IMR-90 (cell line): ENCODE measurements at regions not wholly inside any gene's neighbourhood (a gene's known extent, or its start where the extent isn't known, plus 50 kb on each side); places are given as distances from the start of the nearest gene placed in this dataset.

ENCODE experiments used
- ATAC-seq: fragments of 200-7000 bp; cut with Tn5 transposase; 2 replicates; pipeline ENCODE4 v1.9.1; 2020; ENCODE audit warnings: low read depth, mild to moderate bottlenecking, moderate library complexity
- BruUV-seq: library from RNA; stranded (reverse); fragments of 400-500 nt; replicated peaks from 2 replicates; lab custom pipeline; 2021; lab: Mats Ljungman, UMichigan
- CTCF ChIA-PET: fragments of 300-600 bp; formaldehyde crosslinking; extraction: SDS; loops from one replicate; lab custom pipeline; 2021; ENCODE audit warnings: antibody characterized with exemption; lab: Yijun Ruan, JAX
- POLR2A ChIA-PET: fragments of 300-600 bp; sonication (Branson Sonifier 250); formaldehyde crosslinking; loops from one replicate; lab custom pipeline; 2022; ENCODE audit warnings: antibody characterized with exemption; ENCODE audit not compliant: unreplicated experiment; lab: Charles Lee
- DNase-seq: peaks from one replicate; pipeline ENCODE4 v3.0.0; 2013
- H2AFZ ChIP-seq: replicated peaks from 2 replicates; pipeline ENCODE3; 2013; ENCODE audit warnings: low read length, mild to moderate bottlenecking; ENCODE audit not compliant: poor library complexity
- H2AK5ac ChIP-seq: 2 replicates; pipeline ENCODE4 v1.6.1; 2013; ENCODE audit warnings: low read depth, low read length, inconsistent platforms
- H2AK9ac ChIP-seq: replicated peaks from 2 replicates; pipeline ENCODE3; 2013; ENCODE audit warnings: mild to moderate bottlenecking, low read depth, low read length, moderate library complexity; ENCODE audit not compliant: poor library complexity
- H2BK120ac ChIP-seq: 2 replicates; pipeline ENCODE4 v1.6.1; 2013; ENCODE audit warnings: low read depth, low read length, inconsistent platforms
- H2BK15ac ChIP-seq: 3 replicates; pipeline ENCODE4 v1.6.1; 2013; ENCODE audit warnings: low read depth, low read length, inconsistent platforms
- H2BK20ac ChIP-seq: 2 replicates; pipeline ENCODE4 v1.6.1; 2013; ENCODE audit warnings: low read depth, mild to moderate bottlenecking, inconsistent platforms, low read length, moderate library complexity
- H2BK5ac ChIP-seq: 2 replicates; pipeline ENCODE4 v1.6.1; 2013; ENCODE audit warnings: mild to moderate bottlenecking, low read depth, low read length, inconsistent platforms; ENCODE audit not compliant: poor library complexity, severe bottlenecking
- H3K14ac ChIP-seq: replicated peaks from 2 replicates; pipeline ENCODE4 v1.6.1; 2013; ENCODE audit warnings: low read depth, low read length, inconsistent platforms
- H3K18ac ChIP-seq: 2 replicates; pipeline ENCODE4 v1.6.1; 2013; ENCODE audit warnings: low read depth, low read length, control low read depth
- H3K23ac ChIP-seq: 2 replicates; pipeline ENCODE4 v1.6.1; 2013; ENCODE audit warnings: low read depth, low read length, inconsistent platforms
- H3K27ac ChIP-seq: 2 replicates; pipeline ENCODE4 v1.5.1; 2013; ENCODE audit warnings: mild to moderate bottlenecking, control low read depth, low read length; ENCODE audit not compliant: insufficient read depth
- H3K27me3 ChIP-seq: 2 replicates; pipeline ENCODE4 v1.6.1; 2013; ENCODE audit warnings: low read length; ENCODE audit not compliant: control insufficient read depth, insufficient read depth
- H3K36me3 ChIP-seq: 2 replicates; pipeline ENCODE4 v1.6.1; 2013; ENCODE audit warnings: low read length, mixed read lengths; ENCODE audit not compliant: control insufficient read depth, insufficient read depth
- H3K4ac ChIP-seq: 2 replicates; pipeline ENCODE4 v1.6.1; 2013; ENCODE audit warnings: low read depth, low read length, inconsistent platforms
- H3K4me1 ChIP-seq: 2 replicates; pipeline ENCODE4 v1.6.1; 2013; ENCODE audit warnings: low read length, mixed read lengths; ENCODE audit not compliant: control insufficient read depth, insufficient read depth
- H3K4me2 ChIP-seq: 2 replicates; pipeline ENCODE4 v1.6.1; 2013; ENCODE audit warnings: low read depth, mild to moderate bottlenecking, control low read depth, low read length, moderate library complexity
- H3K4me3 ChIP-seq: 2 replicates; pipeline ENCODE4 v1.5.1; 2013; ENCODE audit warnings: low read depth, mild to moderate bottlenecking, control low read depth, low read length, moderate library complexity; ENCODE audit not compliant: insufficient read depth
- H3K56ac ChIP-seq: 2 replicates; pipeline ENCODE4 v1.6.1; 2013; ENCODE audit warnings: low read length, inconsistent platforms; ENCODE audit not compliant: insufficient read depth; ENCODE audit errors: extremely low read depth
- H3K79me1 ChIP-seq, 2 experiments: 2 replicates each; pipeline ENCODE4 v1.6.1; 2013; ENCODE audit warnings: low read length in 2 of 2, inconsistent platforms in 1 of 2, low read depth in 1 of 2
- H3K9ac ChIP-seq: 2 replicates; pipeline ENCODE4 v1.6.1; 2013; ENCODE audit warnings: low read depth, low read length, control low read depth
- H3K9me1 ChIP-seq: 2 replicates; pipeline ENCODE4 v1.6.1; 2013; ENCODE audit warnings: low read length, inconsistent platforms; ENCODE audit not compliant: insufficient read depth
- H3K9me3 ChIP-seq: 2 replicates; pipeline ENCODE4 v1.6.1; 2013; ENCODE audit warnings: low read length; ENCODE audit not compliant: control insufficient read depth, insufficient read depth
- H4K20me1 ChIP-seq: 2 replicates; pipeline ENCODE4 v1.6.1; 2013; ENCODE audit warnings: low read length, inconsistent platforms; ENCODE audit not compliant: insufficient read depth
- H4K5ac ChIP-seq: 2 replicates; pipeline ENCODE4 v1.6.1; 2013; ENCODE audit warnings: mild to moderate bottlenecking, low read depth, low read length, control low read depth
- H4K8ac ChIP-seq, 2 experiments: 2 replicates each; pipeline ENCODE4 v1.6.1; 2013; ENCODE audit warnings: low read depth in 2 of 2, low read length in 2 of 2, control low read depth in 1 of 2, inconsistent platforms in 1 of 2
- H4K91ac ChIP-seq: 2 replicates; pipeline ENCODE4 v1.6.1; 2013; ENCODE audit warnings: low read depth, low read length, inconsistent platforms; ENCODE audit not compliant: insufficient read depth
- BHLHE40 ChIP-seq: fragments of 150-350 bp; IDR thresholded peaks from 2 replicates; pipeline ENCODE4 v1.6.1; 2016; ENCODE audit warnings: mild to moderate bottlenecking, low read depth, low read length
- CEBPB ChIP-seq: IDR thresholded peaks from 2 replicates; pipeline ENCODE4 v1.6.1; 2012; ENCODE audit warnings: low read depth, low read length, improper control_type of control experiment
- CHD1 ChIP-seq: IDR thresholded peaks from 2 replicates; pipeline ENCODE4 v1.6.1; 2012; ENCODE audit warnings: low read depth, low read length, improper control_type of control experiment
- MAFK ChIP-seq: IDR thresholded peaks from 2 replicates; pipeline ENCODE4 v1.6.1; 2012; ENCODE audit warnings: low read depth, low read length, improper control_type of control experiment
- MAZ ChIP-seq: IDR thresholded peaks from 2 replicates; pipeline ENCODE4 v1.6.1; 2012; ENCODE audit warnings: low read depth, mild to moderate bottlenecking, low read length, improper control_type of control experiment, moderate library complexity, borderline replicate concordance
- NFE2L2 ChIP-seq: fragments of 150-350 bp; IDR thresholded peaks from 2 replicates; pipeline ENCODE4 v1.6.1; 2016; ENCODE audit warnings: low read depth, mild to moderate bottlenecking, low read length
- POLR2A ChIP-seq: IDR thresholded peaks from 2 replicates; pipeline ENCODE4 v1.6.1; 2012; ENCODE audit warnings: mild to moderate bottlenecking, low read depth, low read length
- RAD21 ChIP-seq: IDR thresholded peaks from 2 replicates; pipeline ENCODE4 v1.6.1; 2012; ENCODE audit warnings: low read length, improper control_type of control experiment
- RCOR1 ChIP-seq: IDR thresholded peaks from 2 replicates; pipeline ENCODE4 v1.6.1; 2012; ENCODE audit warnings: mild to moderate bottlenecking, low read length, improper control_type of control experiment; ENCODE audit not compliant: insufficient replicate concordance
- SMC3 ChIP-seq: fragments of 150-350 bp; IDR thresholded peaks from 2 replicates; pipeline ENCODE4 v1.6.1; 2016; ENCODE audit warnings: low read depth, mild to moderate bottlenecking, antibody characterized with exemption, low read length, moderate library complexity
- USF2 ChIP-seq: fragments of 150-350 bp; IDR thresholded peaks from 2 replicates; pipeline ENCODE4 v1.6.1; 2017; ENCODE audit warnings: mild to moderate bottlenecking, antibody characterized with exemption, low read length, low read depth
- WGBS, 2 experiments: methylation state at CpG; one replicate each; pipeline versions ENCODE4 v1.1.5 to v1.1.7; 2013; ENCODE audit warnings: missing lambda C conversion rate in 2 of 2; ENCODE audit not compliant: insufficient read length in 1 of 2; ENCODE audit errors: extremely low coverage in 2 of 2; 5-methylcytosine and 5-hydroxymethylcytosine counted together
- dilution Hi-C: fragments of 300-500 bp; cut with HindIII; formaldehyde crosslinking; loops from one replicate; pipeline ENCODE4 v1.14.3; 2018; ENCODE audit warnings: low sequenced_read_pairs; ENCODE audit not compliant: unreplicated experiment
- in situ Hi-C: fragments of 300-500 bp; cut with MboI; formaldehyde crosslinking; loops from 3 replicates; pipeline ENCODE4 v1.14.3; 2019; ENCODE audit warnings: low sequenced_read_pairs, inconsistent platforms, mixed read lengths
- intact Hi-C: fragments of 100-400 bp; cut with micrococcal nuclease; formaldehyde crosslinking; loops from 2 replicates; pipeline ENCODE4 v1.10.0; 2022
- TF ChIP-seq, protein P1 (sequence below): conservative IDR thresholded peaks from 2 replicates; pipeline ENCODE4 v1.5.1; 2012; ENCODE audit warnings: mild to moderate bottlenecking, low read depth, low read length, improper control_type of control experiment
- TF ChIP-seq, protein P2 (sequence below): fragments of 150-350 bp; IDR thresholded peaks from 2 replicates; pipeline ENCODE4 v1.6.1; 2016; ENCODE audit warnings: low read depth, mild to moderate bottlenecking, low read length, moderate library complexity, borderline replicate concordance

DNA sequence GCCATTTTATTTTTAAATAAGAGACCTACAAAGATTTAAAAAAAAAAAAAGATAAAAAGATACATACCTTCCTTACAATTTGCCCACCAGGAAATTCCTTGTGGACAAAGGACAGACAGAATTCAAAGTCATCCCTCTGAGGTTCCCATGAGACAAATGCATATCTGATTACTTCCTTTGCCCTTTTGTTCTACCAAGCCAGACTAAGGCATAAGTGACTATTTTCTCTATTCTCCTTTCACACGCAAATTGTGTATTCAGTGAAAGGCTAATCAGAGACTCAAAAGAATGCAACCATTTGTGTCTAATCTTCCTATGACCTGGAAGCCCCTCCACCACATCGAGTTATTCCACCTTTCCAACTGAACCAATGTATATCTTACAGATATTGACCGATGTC lies 691.7 kb downstream of the FAM133A start:
- Histone ChIP-seq H4K91ac (no peak overlapping the region), H3K4me1 (no peaks in the 10 kb centered on the region), H3K18ac (no peak overlapping the region), H3K9me3 (peaks cover 3% of the 10 kb centered on the region; the same call in 1 of the 2 replicates), H2AK9ac (no peak overlapping the region), H3K14ac (no peak overlapping the region), H2AFZ (no peak overlapping the region), H2AK5ac (no peak overlapping the region), H3K56ac (no peak overlapping the region), H2BK120ac (no peak overlapping the region), H3K4me3 (no peak overlapping the region), H3K4me2 (no peak overlapping the region), H3K27me3 (no peaks in the 10 kb centered on the region; the same call in 1 of the 2 replicates), H2BK5ac (no peak overlapping the region), H4K8ac (no peak overlapping the region), H3K79me1 (no peaks in the 10 kb centered on the region), H3K9ac (no peak overlapping the region), H3K4ac (no peak overlapping the region), H3K23ac (no peak overlapping the region), H4K5ac (no peak overlapping the region), H3K9me1 (no peaks in the 10 kb centered on the region), H3K27ac (no peak overlapping the region), H3K36me3 (no peaks in the 10 kb centered on the region), H4K20me1 (no peaks in the 10 kb centered on the region), H2BK20ac (no peak overlapping the region), H2BK15ac (no peak overlapping the region)
- intact Hi-C loops (no loop called here), dilution Hi-C loops (no loop called here), in situ Hi-C loops (no loop called here)
- DNase-seq (no peak), ATAC-seq (no peak)
- no TSS peak for BruUV-seq
- TF ChIP-seq NFE2L2 (no peak), CEBPB (no peak), MAZ (no peak), RAD21 (no peak), MAFK (no peak), POLR2A (no peak), RCOR1 (no peak), SMC3 (no peak), CHD1 (no peak), USF2 (no peak), BHLHE40 (no peak)
- TF ChIP-seq, protein P1, sequence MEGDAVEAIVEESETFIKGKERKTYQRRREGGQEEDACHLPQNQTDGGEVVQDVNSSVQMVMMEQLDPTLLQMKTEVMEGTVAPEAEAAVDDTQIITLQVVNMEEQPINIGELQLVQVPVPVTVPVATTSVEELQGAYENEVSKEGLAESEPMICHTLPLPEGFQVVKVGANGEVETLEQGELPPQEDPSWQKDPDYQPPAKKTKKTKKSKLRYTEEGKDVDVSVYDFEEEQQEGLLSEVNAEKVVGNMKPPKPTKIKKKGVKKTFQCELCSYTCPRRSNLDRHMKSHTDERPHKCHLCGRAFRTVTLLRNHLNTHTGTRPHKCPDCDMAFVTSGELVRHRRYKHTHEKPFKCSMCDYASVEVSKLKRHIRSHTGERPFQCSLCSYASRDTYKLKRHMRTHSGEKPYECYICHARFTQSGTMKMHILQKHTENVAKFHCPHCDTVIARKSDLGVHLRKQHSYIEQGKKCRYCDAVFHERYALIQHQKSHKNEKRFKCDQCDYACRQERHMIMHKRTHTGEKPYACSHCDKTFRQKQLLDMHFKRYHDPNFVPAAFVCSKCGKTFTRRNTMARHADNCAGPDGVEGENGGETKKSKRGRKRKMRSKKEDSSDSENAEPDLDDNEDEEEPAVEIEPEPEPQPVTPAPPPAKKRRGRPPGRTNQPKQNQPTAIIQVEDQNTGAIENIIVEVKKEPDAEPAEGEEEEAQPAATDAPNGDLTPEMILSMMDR, result no peak
- TF ChIP-seq, protein P2, sequence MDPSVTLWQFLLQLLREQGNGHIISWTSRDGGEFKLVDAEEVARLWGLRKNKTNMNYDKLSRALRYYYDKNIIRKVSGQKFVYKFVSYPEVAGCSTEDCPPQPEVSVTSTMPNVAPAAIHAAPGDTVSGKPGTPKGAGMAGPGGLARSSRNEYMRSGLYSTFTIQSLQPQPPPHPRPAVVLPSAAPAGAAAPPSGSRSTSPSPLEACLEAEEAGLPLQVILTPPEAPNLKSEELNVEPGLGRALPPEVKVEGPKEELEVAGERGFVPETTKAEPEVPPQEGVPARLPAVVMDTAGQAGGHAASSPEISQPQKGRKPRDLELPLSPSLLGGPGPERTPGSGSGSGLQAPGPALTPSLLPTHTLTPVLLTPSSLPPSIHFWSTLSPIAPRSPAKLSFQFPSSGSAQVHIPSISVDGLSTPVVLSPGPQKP, result no peak
- ChIA-PET CTCF (no interaction called here), POLR2A (no interaction called here)
- no CpG with 5 or more reads among the region's 3 CpGs for WGBS, 2 experiments
